HG03354 (cell line): ENCODE measurements at regions not wholly inside any gene's neighbourhood (a gene's known extent, or its start where the extent isn't known, plus 50 kb on each side); places are given as distances from the start of the nearest gene placed in this dataset.

Experiments used
- ATAC-seq: cut with Tn5 transposase; IDR thresholded peaks from one replicate; pipeline ENCODE4 v1.9.1; 2021; ENCODE audit warnings: mild to moderate bottlenecking; ENCODE audit not compliant: unreplicated experiment, poor library complexity, severe bottlenecking

DNA sequence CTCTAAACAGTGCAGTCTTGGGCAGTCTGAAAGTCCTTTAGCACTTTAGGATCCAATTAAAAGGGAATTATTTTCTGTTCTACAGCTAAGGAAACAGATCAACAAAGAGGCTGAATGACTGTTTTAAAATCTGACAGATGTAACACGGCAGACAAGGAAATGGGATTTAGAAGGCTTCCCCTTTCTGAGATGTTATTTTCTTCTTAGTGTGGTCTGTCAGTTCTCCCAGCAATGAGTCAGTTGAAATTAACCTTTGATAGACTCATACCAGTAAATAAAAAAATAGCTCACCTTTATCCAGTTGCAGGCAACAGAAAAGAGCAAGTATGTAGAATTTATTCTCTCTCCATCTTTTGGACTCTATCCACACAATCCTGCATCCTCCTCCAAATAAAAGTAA lies 98.1 kb downstream of the NEDD1 start:
- no peak for ATAC-seq

DNA sequence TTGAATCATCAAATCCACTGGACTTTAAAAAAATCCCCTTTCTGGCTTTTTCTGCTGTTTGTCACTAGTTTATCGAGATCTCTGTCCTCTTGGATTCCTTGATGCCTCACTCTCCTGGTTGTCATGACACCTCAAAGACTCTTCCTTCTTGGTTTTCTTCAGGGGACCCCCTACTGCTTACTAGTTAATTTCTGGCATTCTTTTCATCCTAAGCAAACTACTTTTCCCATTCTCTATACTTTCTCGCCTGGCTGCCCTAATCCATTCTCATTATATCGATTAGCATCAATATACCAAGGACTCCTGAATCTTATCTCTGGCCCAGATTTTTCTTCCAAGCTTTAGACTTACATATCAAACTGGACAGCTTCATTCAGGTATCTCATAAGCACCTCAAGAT lies 98.6 kb downstream of the NEDD1 start:
- no peak for ATAC-seq

DNA sequence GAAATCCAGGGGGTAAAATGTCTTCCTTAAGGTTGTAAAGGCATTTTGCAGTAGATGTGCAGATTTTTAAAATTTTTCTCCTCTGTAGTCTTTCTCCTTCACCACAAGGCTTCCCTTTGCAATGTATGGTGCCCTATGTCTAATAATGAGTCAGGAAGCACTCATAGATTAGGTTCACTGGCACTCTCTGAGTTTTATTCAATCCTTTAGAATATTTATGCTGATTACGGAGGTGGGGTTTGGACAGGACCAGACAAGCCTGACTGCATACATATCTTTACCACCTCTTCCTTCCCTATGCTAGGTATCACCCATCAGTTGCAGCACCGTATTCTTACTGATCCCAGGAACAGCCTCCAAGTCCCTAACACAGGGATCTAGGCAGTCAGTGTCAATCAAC lies 99.5 kb downstream of the NEDD1 start:
- no peak for ATAC-seq

DNA sequence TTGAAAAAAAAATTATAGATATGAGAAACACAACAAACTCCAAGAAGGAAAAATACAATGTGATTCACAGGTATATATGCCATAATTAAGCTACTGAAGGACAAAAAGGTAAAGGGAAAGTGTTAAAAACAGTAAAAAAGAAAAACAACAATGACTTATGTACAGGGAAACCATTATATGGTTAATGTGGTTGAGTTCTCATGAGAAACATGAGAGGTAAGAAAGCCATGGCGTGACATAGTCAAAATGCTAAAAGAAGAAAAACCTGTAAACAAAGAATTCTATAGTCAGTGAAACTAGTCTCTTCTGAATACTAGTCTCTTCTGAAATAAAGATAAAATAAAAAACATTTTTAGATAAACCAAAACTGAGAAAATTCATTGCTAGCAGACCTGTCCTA lies 109.1 kb downstream of the NEDD1 start:
- no peak for ATAC-seq

DNA sequence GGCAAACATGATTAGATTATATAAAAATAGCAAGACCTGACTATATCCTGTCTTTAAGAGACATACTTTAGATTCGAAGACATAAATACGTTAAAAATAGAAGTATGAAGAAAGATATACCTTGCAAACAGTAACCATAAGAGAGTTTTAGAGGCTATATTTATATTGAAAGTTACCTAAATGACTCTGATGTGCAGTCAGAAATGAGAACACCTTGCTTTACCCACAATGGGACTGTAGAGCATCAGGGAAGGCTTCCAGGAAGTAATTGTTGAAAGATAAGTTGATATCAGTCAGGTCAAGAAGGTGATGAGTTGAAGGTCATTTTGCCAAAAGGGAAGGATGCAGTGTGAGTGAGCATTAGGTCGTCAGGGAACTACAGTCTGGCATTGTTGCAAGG lies 110.2 kb downstream of the NEDD1 start:
- ATAC-seq: no peak

DNA sequence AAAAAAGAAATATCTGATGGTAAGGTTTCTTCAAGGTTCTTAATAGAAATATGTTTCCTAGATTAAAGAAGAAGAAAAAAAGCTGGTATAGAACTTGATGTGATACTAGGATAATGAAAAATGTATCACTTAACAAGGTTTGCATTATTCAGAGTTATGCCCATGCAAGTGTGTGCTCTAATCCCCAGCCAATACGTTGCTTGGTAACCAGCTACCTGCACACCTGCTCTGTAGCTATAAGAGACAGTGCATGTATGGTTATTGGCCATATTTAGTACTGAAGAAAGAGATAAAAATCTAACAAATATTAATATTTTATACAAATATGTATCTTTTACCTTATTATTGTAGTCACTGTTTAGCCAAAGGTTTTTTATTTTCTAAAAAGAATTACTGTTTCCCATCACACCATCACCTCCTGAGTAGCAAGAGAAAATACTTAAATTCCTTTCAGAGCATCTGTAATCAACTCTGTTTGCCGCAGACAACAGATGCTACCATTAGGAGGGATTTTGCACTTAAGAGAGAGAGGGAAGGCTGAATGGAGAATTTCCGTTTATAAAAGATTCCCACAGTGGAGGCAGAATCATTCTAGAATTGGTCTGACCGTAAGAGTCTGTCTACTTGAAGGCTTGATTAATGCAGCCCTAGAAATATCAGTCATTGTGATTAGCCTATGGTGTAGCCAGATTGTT lies 115.6 kb downstream of the NEDD1 start:
- no peak for ATAC-seq

DNA sequence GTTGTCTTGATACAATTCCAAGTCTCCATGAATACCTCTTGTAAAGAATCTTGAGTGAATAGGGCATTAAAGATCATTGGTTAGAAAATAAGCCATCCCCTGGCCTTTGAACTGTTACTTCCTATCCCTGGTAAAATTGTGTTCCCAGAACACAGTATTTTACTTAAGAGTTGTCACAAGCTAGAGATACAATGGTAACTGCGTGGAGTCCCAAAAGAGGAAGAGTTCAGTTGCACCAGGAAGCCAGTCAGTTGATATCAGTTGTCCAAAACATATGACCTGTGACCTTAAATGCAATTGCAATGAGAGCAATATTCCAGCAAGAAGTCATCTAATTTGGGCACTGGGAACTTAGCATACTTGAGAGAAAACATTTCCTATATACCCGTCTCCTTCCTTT lies 117.3 kb downstream of the NEDD1 start:
- ATAC-seq: no peak

DNA sequence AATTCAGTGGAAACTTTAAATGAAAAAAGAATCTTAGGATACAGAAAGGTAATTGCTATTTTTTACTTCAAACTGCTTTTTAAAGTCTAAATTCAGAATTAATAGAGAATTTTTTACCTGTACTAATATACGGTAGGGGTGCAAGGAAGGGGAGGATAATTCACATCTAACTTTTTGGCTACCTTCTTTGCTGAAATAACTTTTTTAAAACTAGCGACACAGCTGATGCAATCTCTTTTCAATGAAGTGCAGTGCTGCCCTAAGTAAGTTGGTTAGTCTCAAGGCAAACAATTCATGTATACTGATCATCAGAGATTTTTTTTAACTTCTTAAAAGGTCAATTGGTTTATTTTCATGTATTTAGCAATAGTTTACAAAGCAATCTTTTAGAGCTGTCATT lies 119.8 kb downstream of the NEDD1 start:
- no peak for ATAC-seq

DNA sequence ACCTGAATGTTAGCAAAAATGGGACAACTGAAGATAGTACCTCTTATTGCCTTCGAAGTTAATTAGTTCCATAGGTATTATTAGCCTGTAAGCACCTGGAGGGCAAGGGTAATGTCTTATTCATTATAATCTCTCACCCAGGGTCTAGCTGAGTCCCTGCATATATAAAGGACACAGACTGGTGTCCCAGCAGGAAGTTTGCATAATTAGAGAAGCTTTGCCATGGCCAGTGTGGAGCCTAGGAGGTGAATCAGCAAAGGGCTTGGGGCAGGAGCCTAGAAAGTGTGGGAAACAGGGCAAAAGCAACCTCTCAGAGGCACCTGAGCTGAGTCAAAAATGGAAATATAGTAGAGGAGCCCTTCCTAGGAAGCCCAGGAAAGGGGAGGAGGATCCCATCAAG lies 120.4 kb downstream of the NEDD1 start:
- ATAC-seq: no peak

DNA sequence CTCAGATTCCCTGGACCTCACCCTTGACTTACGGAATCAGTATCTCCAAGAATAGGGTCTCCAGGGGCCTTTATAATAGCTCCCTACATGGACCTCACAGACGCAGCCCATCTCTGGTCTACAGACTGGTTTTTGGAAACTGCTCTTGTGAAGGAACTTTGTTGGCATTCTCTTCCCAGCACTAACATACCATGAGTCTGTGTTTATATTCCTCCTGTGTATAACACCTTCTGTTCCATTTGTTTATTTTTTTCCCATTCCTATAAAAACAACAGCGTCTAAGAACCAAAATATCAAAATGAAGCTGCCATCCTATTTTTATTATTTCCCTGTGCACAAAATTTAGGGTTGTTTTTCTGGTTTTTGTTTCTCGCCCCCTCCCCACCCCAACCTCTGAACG lies 131.1 kb downstream of the NEDD1 start:
- ATAC-seq: no peak

DNA sequence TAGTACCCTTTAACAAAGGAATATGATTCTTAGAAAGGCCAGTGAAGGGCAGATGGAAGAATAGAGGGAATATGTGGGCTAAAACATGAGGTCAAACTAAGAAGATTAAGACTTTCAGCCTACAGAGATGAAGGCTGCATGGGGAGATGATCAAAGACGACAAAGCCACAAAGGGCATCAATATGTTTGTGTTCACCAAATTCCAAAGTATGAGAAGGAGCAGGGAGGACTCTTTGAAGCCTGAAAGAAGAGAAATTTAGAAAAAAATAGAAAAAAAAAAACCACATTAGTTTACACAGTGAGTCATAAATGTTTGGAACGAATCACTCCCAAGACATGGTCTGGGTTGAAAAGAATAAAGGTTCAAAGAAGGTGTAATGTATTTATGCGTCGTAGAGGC lies 131.8 kb downstream of the NEDD1 start:
- no peak for ATAC-seq

DNA sequence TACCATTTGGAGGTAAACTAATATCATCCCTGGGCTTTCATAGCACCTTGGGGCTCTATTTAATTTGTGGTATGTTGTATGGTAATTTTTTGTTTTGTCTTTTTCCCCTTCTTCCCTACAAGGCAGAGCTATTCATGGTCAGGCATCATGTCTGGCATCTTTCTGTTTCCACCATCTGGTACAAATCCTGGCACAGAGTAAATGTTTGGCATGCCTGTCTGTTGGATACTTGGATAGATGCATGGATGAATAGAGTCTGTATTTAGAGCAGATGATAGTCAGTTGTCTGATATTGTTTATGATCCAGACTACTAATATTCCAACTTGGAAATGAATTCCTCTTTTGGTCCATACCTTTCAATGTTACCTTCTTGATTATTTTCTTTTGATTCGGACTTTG lies 139.8 kb downstream of the NEDD1 start:
- ATAC-seq: no peak

DNA sequence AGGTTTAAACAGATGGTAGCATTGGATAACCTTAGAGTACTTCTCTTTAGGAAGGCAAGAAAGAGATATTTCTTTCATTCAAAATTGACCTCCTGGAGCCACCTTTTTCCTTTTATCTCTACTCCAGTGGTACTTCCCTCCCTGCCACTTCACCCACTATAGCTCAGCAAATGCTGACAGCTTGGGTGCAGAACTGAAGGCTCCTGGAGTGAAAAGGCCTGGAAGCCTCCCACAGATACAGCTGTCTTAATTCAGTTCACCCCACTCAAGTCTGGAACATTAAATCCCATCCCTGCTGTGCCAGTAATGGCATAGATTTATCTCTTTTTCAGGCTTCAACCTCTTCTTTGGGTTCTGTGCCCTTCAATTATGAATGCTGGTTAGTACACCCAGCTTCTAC lies 140.3 kb downstream of the NEDD1 start:
- ATAC-seq: no peak

DNA sequence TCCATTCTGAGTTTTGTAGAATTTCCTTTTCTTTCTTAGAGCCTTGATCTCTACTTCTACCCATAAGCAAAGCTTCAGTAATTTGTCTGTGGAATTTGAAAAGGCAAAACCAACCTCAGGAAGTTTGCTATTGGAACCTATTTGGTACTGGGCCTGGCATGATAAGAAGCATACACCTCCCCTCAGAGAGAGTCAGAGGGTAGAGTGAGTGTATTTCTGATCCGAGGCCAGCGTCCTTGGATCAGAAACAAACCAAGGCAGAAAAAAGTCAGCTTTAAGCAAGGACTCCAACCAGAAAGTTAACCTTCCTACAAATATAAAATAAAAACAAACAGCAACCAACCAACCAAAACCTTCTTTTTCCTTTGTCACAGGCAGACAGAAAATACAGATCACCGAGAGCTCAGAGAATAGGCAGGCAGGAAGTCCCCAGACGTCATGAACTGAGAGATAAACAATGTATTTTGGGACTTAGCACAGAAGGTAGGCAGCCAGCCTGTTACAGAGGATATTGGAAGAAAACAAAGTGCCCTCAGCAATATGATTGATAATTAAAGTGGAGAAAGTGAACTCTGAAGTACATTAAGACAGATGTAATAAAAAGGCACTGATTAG lies 141.5 kb downstream of the NEDD1 start:
- ATAC-seq: no peak

DNA sequence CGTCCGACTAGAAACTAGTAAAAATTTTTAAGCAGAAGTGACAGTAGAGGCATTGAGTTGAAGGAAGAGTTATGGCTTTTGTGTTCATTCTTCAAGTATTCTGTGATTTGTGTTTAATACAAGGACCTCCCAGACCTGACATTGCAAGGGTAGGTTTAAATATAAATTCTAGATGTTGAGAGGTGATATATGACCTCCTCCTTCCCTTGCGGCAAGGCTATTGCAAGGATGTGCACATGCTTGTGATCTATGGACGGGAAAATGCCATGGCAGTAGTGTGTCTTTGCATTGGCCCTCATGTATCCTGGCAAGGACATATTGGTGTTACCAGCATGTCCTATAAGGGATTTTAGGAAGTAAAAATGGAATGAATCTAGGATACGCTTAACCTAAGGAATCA lies 143.5 kb downstream of the NEDD1 start:
- no peak for ATAC-seq

DNA sequence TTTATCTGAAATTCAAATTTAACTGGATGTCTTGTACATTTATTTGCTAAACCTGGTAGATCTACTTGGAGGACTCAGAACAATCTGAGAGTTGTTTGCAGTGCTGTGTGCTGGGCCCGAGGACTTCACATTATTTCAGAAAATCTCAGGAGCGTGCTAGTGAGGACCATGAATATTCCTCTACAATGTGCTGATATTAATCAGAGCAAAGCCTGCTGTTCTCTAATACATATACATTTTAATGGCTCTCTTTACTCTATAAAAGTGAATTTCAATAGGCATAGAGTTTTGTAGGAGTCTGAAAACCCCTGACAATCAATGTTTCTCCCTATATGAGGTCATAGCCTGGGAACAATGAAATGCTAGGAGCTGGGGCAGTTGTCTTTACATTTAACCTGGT lies 144.3 kb downstream of the NEDD1 start:
- ATAC-seq: no peak

DNA sequence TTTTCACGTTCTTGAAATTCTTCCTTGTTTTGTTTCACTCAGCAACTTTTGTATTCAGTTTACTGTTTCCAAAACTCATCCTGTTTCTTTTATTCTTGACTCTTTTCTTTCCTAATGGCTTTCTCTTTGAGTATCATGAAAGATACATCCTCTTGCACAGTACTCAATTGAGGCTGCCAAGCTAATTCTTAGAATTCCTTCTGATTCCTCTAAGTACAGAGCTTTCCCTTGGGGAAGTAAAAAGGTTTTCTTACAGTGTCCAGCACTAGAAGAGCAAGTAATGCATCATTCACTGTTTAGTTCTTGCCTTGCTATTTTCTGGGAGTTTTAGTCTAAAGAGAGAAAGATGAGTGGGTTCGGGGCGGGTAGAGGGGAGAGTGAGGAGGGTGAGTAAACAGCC lies 154.1 kb downstream of the NEDD1 start:
- no peak for ATAC-seq

DNA sequence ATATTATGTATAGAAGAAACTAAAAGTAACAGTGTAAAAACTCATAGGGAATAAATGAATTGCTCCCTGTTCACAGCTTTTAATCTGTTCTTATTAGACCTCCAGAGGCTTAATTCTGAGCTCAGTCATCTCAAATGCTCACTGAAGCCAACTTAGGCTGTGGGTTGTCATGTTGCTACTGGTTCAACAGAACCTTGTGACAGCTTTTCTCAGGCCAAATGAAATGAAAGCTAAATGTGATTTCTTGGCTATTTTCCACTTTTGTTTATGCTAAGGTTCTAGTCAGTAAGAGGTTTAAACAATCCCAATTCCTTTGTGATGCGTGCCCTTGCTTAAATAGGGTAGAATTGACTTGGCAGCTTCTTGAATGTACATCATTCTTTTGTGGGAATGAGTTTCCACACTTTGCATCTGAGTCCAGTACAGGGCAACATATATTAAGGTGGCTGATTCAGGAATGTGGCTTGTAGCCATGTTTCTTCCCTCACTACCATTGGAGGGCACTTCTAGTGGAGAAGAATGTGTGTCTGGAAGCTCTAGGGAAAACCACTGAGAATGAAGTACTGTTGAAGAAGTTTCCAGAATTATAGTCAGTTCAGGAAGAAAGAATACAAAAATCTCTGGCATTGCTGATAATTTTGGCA lies 156.4 kb downstream of the NEDD1 start:
- no peak for ATAC-seq

DNA sequence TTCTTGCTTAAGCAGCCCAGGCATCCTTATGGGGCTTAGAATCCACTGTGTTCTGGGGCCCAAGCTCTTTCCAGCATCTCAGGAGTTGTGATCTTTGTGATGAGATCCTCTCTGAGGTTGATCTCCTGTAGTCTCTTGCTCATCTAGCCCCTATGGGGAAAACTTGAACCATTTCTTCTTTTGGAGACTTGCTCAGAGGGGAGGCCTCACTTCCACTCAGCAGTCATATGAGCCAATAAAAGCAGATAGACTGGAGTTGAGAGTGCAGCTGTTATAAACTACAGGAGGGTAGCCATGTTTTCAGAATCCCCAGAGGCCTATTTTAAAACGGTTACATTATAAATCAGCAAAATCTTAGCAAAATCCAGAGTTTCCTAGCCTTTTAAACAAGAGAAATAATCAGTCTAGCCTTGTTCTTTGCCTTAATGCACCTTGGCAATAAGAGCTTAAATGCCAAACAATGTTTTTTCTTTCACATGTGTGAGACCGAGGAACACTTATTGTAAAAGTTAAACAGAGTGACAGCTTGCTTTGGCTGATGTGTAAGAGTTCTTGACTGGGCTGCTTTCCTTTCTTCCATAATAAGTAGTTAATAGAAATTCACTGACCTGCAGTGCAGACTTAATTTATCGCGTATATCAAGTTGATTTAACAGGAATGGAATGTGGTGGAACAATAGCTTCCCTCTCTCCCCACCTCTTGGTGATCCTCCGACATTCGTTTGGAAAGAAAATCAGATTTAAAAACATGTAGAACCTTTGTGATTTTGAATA lies 168.3 kb downstream of the NEDD1 start:
- ATAC-seq: no peak

DNA sequence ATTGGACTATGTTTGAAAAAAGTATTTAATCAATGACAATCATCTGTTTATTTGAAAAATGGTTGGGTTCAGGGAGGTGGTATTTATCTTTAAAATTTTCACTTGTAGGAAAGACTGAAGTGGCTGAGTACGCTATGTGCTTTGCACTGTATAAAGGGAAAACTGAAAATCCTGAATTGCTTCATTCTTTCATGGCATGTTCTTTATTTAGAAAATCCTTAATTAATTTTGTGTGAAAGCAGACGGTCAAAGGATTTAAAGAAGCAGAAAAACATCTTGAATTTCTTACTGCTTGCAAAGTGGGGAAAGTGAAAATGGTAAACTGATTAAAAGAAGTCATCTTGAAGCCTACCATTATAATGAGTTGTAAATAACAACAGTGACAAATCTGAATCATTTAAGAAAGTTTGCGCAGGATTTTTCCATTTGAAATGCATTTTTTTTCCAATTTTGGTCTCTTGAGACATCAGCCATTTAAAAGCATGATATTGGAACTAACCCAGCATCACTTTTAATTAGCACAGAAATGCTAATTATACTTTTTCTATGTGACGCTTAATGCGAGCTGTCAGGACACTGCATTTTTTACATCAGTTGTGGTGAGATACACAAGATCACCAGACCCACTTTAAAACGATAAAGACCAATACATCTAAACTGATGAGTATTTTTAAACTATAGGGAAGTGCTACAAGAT lies 169.0 kb downstream of the NEDD1 start:
- no peak for ATAC-seq
